ENCODE measurements at regions not wholly inside any gene's neighbourhood (a gene's known extent, or its start where the extent isn't known, plus 50 kb on each side); places are given as distances from the start of the nearest gene placed in this dataset.

- TF ChIP-seq ZNF462 (CRISPR knock-in tag; IDR thresholded peaks at IDR 0.05) = no peak
These were observed 141.8 kb upstream of the SLC35G4 start (continued) for GRCh38 chr18:11467611-11468010.

- Histone ChIP-seq H4K20me1 (replicated peaks; ENCODE audit: insufficient read depth) (no peaks in the 10 kb centered on the region), H3F3A (replicated peaks; ENCODE audit: low read depth) (no peaks in the 10 kb centered on the region), H3K4me1 (ENCODE audit: insufficient read depth) (peaks cover 14% of the 10 kb centered on the region), H3K4me2 (no peak overlapping the region), H3K4me3 (no peak overlapping the region), H3K27me3 (ENCODE audit: insufficient read depth) (no peaks in the 10 kb centered on the region), H3K79me2 (replicated peaks; ENCODE audit: insufficient read depth) (no peaks in the 10 kb centered on the region), H2AFZ (no peak overlapping the region), H3K9me2 (ENCODE audit: insufficient read depth) (no peaks in the 10 kb centered on the region; the same call in 1 of the 2 replicates), H3K27ac (ENCODE audit: low read depth) (no peak overlapping the region), H3K36me3 (ENCODE audit: insufficient read depth) (no peaks in the 10 kb centered on the region)
- peaks cover 3% of the 10 kb centered on the region for H3K27me3 Mint-ChIP-seq (ENCODE audit: insufficient read depth, low read depth, poor library complexity)
- no peaks in the 10 kb centered on the region for H3K36me3 Mint-ChIP-seq (ENCODE audit: low read depth)
- no peak overlapping the region for H3K4me3 Mint-ChIP-seq
- ATAC-seq (no peak), DNase-seq (ENCODE audit: low spot score) (no peak)
- H3K9me3 Mint-ChIP-seq = no peaks in the 10 kb centered on the region
- H3K27ac Mint-ChIP-seq = no peak overlapping the region
- H3K4me1 Mint-ChIP-seq = peaks cover 14% of the 10 kb centered on the region
- TF ChIP-seq JUNB (IDR thresholded peaks at IDR 0.05; ENCODE audit: unreplicated experiment) (no peak), STAT1 (IDR thresholded peaks at IDR 0.05; ENCODE audit: unreplicated experiment) (no peak), EZH2 (IDR thresholded peaks at IDR 0.05; ENCODE audit: low read depth, unreplicated experiment) (no peak), POLR2AphosphoS5 (IDR thresholded peaks at IDR 0.05; ENCODE audit: low read depth) (no peak), EZH2phosphoT487 (IDR thresholded peaks at IDR 0.05; ENCODE audit: unreplicated experiment) (no peak), ZNF331 (CRISPR knock-in tag; IDR thresholded peaks at IDR 0.05; ENCODE audit: low read depth) (no peak), CREB1 (CRISPR knock-in tag; IDR thresholded peaks at IDR 0.05; ENCODE audit: low read depth) (no peak), ETS1 (IDR thresholded peaks at IDR 0.05) (no peak), ZNF462 (CRISPR knock-in tag; IDR thresholded peaks at IDR 0.05) (no peak)
These were observed 145.3 kb upstream of the SLC35G4 start for GRCh38 chr18:11464129-11464528.
